ENCODE measurements at regions not wholly inside any gene's neighbourhood (a gene's known extent, or its start where the extent isn't known, plus 50 kb on each side); places are given as distances from the start of the nearest gene placed in this dataset.

DNA sequence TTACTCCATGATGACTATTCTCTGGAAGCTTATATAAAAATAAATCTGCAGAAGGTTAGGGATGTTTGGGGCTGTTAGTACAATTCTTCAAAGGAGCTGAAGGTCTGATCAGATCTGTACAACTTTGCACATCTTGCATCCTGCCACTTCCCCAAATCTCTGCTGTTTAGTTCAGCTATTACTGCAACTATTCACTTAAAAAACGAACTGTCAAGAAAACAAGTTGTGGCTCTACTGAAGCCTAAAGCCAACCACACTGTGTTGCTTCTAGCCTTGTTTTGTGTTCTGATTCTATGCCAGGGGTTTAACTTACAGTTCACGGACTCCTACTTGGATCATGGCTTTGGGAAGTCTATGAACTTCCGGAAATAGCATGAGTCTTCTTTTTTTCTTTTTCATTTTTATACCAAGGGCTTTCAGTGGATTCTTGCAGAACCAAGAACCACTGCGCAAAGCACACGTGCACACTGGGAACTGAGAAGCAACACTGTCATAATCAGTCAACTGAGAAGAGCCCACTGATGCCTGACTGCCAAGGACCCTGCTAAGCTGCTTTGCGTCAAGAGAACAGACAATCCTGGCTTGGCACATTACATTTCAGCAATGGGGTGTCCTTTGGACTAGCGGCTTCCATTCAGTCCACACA, 66.3 kb upstream of the EEA1 start:
- TF ChIP-seq ZBTB17 (tag by site-specific recombination; IDR thresholded peaks at IDR 0.05) (no peak), ZNF777 (tag by site-specific recombination; IDR thresholded peaks at IDR 0.05; ENCODE audit: borderline replicate concordance) (no peak), ZNF629 (tag by site-specific recombination; IDR thresholded peaks at IDR 0.05) (no peak), ZSCAN23 (tag by site-specific recombination; IDR thresholded peaks at IDR 0.05) (no peak), ZNF274 (IDR thresholded peaks at IDR 0.05; ENCODE audit: low read length) (no peak), ZNF274 (tag by site-specific recombination; IDR thresholded peaks at IDR 0.05; ENCODE audit: borderline replicate concordance) (no peak), ZNF239 (tag by site-specific recombination; IDR thresholded peaks at IDR 0.05) (no peak), ZBTB8A (tag by site-specific recombination; IDR thresholded peaks at IDR 0.05) (no peak), ZNF670 (tag by site-specific recombination; IDR thresholded peaks at IDR 0.05; ENCODE audit: low read depth) (no peak), ZNF549 (tag by site-specific recombination; IDR thresholded peaks at IDR 0.05) (no peak), ZNF350 (tag by site-specific recombination; IDR thresholded peaks at IDR 0.05) (no peak)
- TF ChIP-seq, protein P1, sequence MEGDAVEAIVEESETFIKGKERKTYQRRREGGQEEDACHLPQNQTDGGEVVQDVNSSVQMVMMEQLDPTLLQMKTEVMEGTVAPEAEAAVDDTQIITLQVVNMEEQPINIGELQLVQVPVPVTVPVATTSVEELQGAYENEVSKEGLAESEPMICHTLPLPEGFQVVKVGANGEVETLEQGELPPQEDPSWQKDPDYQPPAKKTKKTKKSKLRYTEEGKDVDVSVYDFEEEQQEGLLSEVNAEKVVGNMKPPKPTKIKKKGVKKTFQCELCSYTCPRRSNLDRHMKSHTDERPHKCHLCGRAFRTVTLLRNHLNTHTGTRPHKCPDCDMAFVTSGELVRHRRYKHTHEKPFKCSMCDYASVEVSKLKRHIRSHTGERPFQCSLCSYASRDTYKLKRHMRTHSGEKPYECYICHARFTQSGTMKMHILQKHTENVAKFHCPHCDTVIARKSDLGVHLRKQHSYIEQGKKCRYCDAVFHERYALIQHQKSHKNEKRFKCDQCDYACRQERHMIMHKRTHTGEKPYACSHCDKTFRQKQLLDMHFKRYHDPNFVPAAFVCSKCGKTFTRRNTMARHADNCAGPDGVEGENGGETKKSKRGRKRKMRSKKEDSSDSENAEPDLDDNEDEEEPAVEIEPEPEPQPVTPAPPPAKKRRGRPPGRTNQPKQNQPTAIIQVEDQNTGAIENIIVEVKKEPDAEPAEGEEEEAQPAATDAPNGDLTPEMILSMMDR (tag by site-specific recombination; IDR thresholded peaks at IDR 0.05): no peak
- TF ChIP-seq, protein P2, sequence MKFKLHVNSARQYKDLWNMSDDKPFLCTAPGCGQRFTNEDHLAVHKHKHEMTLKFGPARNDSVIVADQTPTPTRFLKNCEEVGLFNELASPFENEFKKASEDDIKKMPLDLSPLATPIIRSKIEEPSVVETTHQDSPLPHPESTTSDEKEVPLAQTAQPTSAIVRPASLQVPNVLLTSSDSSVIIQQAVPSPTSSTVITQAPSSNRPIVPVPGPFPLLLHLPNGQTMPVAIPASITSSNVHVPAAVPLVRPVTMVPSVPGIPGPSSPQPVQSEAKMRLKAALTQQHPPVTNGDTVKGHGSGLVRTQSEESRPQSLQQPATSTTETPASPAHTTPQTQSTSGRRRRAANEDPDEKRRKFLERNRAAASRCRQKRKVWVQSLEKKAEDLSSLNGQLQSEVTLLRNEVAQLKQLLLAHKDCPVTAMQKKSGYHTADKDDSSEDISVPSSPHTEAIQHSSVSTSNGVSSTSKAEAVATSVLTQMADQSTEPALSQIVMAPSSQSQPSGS (tag by site-specific recombination; IDR thresholded peaks at IDR 0.05; ENCODE audit: low read depth): no peak

Data from HEK293 (cell line).